ENCODE measurements at regions not wholly inside any gene's neighbourhood (a gene's known extent, or its start where the extent isn't known, plus 50 kb on each side); places are given as distances from the start of the nearest gene placed in this dataset.

DNA sequence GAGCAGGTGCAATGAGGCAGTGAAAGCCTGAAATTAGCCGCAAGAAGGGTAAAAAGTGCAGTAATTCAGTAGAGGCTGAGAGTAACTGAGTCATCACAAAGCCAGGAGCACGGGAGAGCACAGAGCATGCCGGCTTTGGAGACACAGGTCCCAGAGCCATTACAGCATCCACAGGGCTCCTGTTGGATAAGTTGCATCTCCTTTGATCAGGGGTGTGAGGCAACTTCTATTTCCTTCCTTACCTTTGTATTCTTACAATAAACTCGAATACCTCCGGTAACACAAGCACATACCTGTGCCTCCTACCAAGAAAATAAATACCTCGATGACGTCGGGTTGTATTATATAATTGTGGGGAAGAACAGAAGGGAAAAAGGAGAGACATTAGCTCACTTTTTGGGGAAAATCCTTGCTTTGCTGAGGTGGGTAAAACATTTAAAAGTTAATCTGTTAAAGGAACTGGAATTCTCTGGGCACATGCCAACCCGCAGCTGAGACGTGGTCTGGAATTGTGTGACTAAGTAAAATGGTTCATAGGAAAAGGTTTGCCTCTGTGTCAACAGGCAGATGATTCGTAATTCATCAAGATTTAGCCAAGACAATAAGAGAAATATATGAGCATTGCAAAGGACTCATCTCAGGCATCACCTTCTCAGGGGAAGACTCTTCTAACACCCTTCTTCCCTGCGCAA lies 360.7 kb upstream of the ZFP64 start:
- DNase-seq = no peak

DNA sequence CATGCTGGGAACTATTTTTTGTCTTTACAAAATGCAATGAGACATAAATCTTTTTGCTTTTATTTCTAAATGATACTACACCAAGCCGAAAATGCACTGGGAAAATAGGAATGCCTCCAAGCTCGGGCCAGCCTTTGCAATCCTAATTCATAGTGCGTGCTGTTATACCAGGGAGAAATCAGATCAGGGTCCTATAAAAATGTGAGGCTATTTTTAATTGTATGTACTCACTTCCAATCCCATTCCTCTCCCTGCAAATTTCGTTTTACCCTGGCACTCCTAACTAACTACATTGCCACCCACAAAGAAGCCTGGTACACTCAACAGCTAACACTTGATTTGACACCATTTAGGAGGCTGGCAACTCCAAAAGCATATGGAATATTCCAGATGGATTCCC lies 350.6 kb upstream of the ZFP64 start:
- no peak for DNase-seq

DNA sequence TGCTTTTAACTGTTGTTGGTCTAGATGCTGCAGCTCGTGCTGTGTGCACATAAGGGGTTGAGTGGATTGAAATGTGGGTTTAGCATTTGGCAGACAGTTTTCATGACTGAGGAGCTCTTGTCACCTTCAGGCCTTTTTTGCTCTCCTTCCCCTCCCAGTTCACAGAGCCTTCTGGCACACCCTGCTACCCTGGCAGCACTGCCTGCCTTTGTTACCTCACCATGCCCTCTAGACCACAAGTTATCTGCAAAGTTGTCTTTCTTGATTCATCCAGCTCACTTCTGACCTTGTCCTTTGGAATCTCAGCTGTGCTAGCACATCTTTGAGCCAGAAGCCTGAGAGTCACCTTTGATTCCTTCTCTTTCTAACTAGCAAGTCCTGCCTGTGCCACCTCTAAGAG lies 348.9 kb upstream of the ZFP64 start:
- no peak for DNase-seq

GRCh38 chr20:52539891-52540290 lies 348.3 kb upstream of the ZFP64 start:
- DNase-seq = no peak

- DNase-seq = no peak
Measured at GRCh38 chr20:52536841-52537400, 345.3 kb upstream of the ZFP64 start.

GRCh38 chr20:52536040-52536439 lies 344.5 kb upstream of the ZFP64 start:
- DNase-seq = no peak

DNA sequence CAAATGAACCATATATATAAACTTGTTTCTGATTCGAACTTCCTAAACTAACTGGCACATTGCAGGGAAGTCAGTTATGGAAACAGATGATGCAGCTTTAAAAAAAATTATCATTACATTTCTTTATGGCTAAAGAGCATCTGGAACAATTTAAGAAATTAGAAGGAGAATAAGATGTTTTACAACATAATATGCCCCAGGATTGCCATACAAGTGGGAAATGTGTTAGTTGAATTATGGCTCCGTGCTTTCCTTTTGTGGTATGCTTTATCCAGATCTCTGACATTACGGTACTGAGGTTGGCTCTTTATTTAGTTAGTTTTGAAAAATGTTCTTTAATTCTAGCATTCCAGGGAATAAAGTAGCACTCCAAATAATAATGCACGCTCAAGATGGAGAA lies 343.0 kb upstream of the ZFP64 start:
- DNase-seq = no peak

- no peak for DNase-seq
Measured at GRCh38 chr20:52533401-52533800, 341.8 kb upstream of the ZFP64 start.

DNA sequence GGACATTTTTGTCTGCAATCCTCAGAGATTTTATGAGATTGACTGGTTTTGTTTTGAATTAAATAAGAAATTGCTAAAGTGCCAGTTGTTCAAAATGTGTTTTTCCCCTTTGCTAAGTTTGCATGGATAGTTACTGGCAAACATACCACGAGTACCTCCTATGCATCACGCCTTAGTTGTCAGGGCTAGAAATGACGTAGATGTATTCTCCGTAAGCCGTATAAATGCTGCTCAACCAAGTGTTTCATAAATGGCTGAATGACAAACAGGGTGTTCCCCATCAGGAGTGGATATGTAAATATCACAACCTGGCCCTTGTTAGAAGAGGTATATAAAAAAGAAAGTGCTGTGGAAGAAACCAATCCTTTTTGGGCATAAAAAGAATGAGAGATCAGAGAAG lies 341.1 kb upstream of the ZFP64 start:
- DNase-seq = no peak

- no peak for DNase-seq
Measured at GRCh38 chr20:52530571-52530970, 339.0 kb upstream of the ZFP64 start.

- DNase-seq = no peak
Measured at GRCh38 chr20:52529826-52530225, 338.2 kb upstream of the ZFP64 start.

- no peak for DNase-seq
Measured at GRCh38 chr20:52524861-52525260, 333.3 kb upstream of the ZFP64 start.

DNA sequence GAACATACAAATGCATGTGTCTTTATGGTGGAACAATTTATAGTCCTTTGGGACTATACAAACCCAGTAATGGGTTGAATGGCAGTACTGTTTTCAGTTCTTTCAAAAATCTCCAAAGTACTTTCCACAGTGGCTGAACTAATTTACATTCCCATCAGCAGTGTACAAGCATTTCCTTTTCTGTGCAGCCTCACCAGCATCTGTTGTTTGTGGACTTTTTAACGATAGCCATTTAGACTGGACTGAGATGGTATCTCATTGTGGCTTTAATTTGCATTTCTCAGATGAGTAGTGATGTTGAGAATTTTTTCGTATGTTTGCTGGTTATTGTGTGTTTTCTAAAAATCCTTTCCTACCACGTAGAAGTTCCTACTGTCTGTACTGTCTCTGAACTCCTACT lies 327.2 kb upstream of the ZFP64 start:
- DNase-seq = no peak

DNA sequence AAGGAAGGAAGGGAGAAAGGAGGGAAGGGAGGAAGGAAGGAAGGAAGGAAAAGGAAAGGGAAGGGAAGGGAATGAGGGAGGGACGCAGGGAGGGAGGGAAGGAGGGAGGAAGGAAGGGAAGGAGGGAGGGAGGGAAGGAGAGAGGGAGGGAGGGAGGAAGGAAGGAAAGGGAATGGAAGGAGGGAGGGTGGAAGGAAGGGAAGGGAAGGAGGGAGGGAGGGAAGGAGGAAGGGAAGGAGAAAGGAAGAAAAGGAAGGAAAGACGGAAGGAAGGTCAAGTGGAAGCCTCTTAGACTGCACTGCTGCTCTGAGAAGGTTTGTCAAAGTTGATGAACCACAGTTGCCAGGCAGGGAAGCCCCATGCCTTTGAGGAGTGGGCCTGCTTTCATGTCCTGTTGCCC lies 324.3 kb upstream of the ZFP64 start:
- no peak for DNase-seq

- no peak for DNase-seq
Measured at GRCh38 chr20:52500157-52500556, 308.6 kb upstream of the ZFP64 start.

- no peak for DNase-seq
Measured at GRCh38 chr20:52497731-52498130, 306.2 kb upstream of the ZFP64 start.

GRCh38 chr20:52496191-52496590 lies 304.6 kb upstream of the ZFP64 start:
- no peak for DNase-seq

- no peak for DNase-seq
Measured at GRCh38 chr20:52494244-52494643, 302.7 kb upstream of the ZFP64 start.

DNA sequence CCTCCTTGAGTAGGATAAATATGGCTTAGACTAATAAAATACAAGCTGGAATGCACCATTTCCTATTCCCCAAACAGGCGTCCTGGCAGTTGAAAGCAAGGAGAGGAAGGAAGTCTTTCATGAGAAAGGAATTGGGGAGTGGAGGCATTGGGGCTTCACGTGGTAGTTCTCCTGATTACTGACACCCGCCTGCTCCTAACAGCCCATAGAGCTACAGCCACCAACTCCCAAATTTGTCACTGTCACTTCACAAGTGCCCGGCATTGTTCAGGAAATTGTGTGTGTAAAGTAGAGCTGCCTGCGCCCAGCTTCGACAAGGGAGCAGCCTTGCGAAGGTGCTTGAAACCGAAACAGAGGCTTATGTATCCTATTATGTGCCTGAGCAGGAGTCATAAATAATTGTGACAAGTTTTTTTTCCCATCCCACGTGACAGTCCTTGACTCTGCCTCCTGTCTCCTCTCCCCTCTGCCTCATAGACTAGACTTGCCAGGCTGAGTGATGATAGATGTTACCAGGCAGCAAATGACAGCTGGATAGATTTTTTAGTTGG lies 301.7 kb upstream of the ZFP64 start:
- no peak for DNase-seq

GRCh38 chr20:52490711-52491430 lies 299.3 kb upstream of the ZFP64 start:
- DNase-seq = no peak

DNA sequence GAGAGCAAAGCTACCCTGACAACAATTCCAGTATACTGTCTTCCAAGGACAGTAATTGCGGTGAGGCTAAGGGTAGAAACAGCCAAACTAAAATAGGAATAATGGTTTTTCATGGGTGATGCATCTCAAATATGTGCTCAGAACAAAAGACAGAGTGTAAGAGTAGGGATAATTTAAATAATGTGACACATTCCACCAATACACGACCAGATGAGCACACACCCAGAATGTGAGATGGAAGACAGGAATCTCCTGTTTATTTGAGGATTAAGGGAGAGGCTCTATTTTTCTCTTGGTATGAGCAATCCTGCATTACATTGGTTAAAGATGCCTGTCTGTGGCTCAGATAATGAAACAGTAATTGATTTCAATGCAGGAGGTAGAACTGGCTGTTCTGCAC lies 292.9 kb upstream of the ZFP64 start:
- DNase-seq = no peak

DNA sequence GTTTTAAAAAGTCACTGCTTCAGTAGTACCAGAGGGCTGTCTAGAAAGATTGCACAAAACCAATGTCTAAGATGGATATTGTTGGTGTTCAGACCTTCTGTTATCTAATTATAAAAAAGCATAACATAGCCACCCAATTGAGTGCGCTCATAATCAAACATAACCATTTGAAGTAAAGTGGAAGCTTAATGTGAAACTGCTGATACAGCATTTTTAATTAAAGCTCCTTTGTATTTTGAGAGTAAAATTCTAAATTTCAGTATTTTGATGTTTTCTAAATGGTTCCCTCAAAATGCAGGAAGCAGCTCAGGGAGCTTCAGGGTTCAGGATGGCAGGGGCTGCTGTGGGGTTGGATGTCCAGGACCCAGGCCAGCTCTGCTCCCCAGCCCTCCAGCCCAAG lies 291.8 kb upstream of the ZFP64 start:
- DNase-seq = no peak

DNA sequence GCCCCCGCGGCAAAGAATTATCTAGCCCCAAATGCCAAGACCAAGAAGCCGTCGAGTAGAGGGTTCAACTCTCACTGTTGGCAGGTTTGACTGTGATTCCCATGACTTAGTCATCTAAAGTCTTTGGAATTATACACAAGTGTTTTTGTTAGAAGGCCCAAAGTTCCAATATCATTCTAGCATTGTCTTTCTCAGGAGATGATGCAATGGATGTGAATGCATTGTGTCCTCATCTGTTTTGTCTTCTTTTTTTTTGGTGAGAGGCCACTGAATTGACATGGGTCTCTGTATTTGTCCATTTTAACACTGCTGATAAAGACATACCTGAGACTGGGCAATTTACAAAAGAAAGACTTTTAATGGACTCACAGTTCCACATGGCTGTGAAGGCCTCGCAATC lies 290.5 kb upstream of the ZFP64 start:
- no peak for DNase-seq

DNA sequence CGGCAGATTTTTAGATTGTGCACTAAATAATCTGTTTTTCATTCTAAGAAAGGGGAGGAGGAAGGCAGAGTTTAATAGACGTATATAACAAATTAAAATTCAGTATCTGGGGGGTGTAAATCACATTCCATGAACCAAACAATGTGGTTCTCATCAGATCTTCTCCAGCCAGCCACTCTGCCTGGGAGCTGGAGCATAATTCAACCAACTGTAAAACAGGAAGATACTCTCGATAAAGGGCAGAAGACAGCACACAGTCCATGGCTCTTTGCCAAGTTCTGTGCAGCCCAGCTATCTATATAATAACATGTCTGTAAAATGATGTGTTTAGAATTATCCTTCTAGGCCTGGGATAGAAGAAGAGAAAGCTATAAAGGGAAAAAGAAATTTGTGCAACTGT lies 289.9 kb upstream of the ZFP64 start:
- no peak for DNase-seq
